Adrenal gland (tissue), 9 donors: ENCODE measurements at regions not wholly inside any gene's neighbourhood (a gene's known extent, or its start where the extent isn't known, plus 50 kb on each side); places are given as distances from the start of the nearest gene placed in this dataset.

Experiments used
- DNase-seq, 7 donors: peaks; one replicate each; pipeline ENCODE4 v3.0.0-alpha.2; 2019 to 2020
- H3K27ac ChIP-seq, 5 donors: fragments of 200-600 bp; sonication (generic) in 4 of 5; 1 replicate in 3 of 5; 2 replicates in 2 of 5; pipeline versions ENCODE4 v1.5.1 to v1.8.0; 2016 to 2020; ENCODE audit warnings: mild to moderate bottlenecking in 1 of 5
- H3K27me3 ChIP-seq: fragments of 200-600 bp; 2 replicates; pipeline ENCODE4 v1.8.0; 2021
- H3K36me3 ChIP-seq, 2 donors: fragments of 200-600 bp; replicated peaks in 1 of 2; 1 replicate in 1 of 2; 2 replicates in 1 of 2; pipeline versions ENCODE4 v1.5.1 to v1.8.0; 2018 to 2022
- H3K4me1 ChIP-seq, 2 donors: fragments of 200-600 bp; replicated peaks in 1 of 2; 1 replicate in 1 of 2; 2 replicates in 1 of 2; pipeline versions ENCODE4 v1.5.1 to v1.8.0; 2018 to 2021
- H3K4me3 ChIP-seq, 4 donors: fragments of 200-600 bp; sonication (generic) in 3 of 4; one replicate each; pipeline ENCODE4 v1.5.1; 2016 to 2018
- H3K9me3 ChIP-seq, 3 donors: fragments of 200-600 bp; sonication (generic) in 1 of 3; replicated peaks in 1 of 3; 1 replicate in 2 of 3; 2 replicates in 1 of 3; pipeline versions ENCODE4 v1.5.1 to v1.8.0; 2016 to 2021
- POLR2A ChIP-seq, 2 donors: fragments of 450-650 bp; IDR thresholded peaks; one replicate each; pipeline ENCODE4 v1.6.1; 2017; ENCODE audit warnings: antibody characterized with exemption in 2 of 2, mild to moderate bottlenecking in 2 of 2, moderate library complexity in 1 of 2
- WGBS, 4 donors: extraction: QIAGEN DNeasy Blood & Tissue Kit in 2 of 4; methylation state at CpG; one replicate each; pipeline versions ENCODE4 v1.1.5 to v1.1.7; 2013 to 2017; 5-methylcytosine and 5-hydroxymethylcytosine counted together
- intact Hi-C, 2 donors: fragments of 100-400 bp; cut with DNase I; formaldehyde crosslinking; loops; one replicate each; pipeline versions ENCODE4 v1.14.1 to v1.15.0; 2022 to 2023
- TF ChIP-seq, protein P1 (sequence below), 6 experiments: fragments of 450-650 bp in 4 of 6; fragments of 200-600 bp in 2 of 6; sonication (generic) in 1 of 6; IDR thresholded peaks; 1 replicate in 5 of 6; 2 replicates in 1 of 6; pipeline versions ENCODE4 v1.5.1 to v1.8.0; 2016 to 2021; ENCODE audit warnings: antibody characterized with exemption in 6 of 6, mild to moderate bottlenecking in 2 of 6, moderate library complexity in 1 of 6
- donor health status: healthy with polysubstance abuse.
- donor health status: Bipolar disorder and iron deficiency.
- donor health status: DM: yes; HTN: yes; CAD: no.
- donor health status: DM: no; HTN: no; CAD: no.
- donor health status: DM: no; HTN: no; CAD: no.

GRCh38 chr11:42631220-42631843, 680.5 kb upstream of the API5 start:
- Histone ChIP-seq H3K36me3 (no peaks in the 10 kb centered on the region), H3K9me3 (no peaks in the 10 kb centered on the region), H3K27me3 (no peaks in the 10 kb centered on the region), H3K4me1 (peaks cover 0 to 4% of the 10 kb centered on the region in 2 donors), H3K27ac (no peak overlapping the region), H3K4me3 (no peak overlapping the region)
- peak in 6 of 7 donors; percentile 20 to 75 (median 32) for DNase-seq
- intact Hi-C loops: no loop called here
- 39 to 42% (median 40%) methylated on average over 2 of the region's 2 CpGs for WGBS, 4 donors
- no peak for TF ChIP-seq POLR2A (IDR thresholded peaks at IDR 0.05)
- TF ChIP-seq, protein P1, sequence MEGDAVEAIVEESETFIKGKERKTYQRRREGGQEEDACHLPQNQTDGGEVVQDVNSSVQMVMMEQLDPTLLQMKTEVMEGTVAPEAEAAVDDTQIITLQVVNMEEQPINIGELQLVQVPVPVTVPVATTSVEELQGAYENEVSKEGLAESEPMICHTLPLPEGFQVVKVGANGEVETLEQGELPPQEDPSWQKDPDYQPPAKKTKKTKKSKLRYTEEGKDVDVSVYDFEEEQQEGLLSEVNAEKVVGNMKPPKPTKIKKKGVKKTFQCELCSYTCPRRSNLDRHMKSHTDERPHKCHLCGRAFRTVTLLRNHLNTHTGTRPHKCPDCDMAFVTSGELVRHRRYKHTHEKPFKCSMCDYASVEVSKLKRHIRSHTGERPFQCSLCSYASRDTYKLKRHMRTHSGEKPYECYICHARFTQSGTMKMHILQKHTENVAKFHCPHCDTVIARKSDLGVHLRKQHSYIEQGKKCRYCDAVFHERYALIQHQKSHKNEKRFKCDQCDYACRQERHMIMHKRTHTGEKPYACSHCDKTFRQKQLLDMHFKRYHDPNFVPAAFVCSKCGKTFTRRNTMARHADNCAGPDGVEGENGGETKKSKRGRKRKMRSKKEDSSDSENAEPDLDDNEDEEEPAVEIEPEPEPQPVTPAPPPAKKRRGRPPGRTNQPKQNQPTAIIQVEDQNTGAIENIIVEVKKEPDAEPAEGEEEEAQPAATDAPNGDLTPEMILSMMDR (IDR thresholded peaks at IDR 0.05): peak in 3 of 6 experiments; percentile 17 to 43 (median 29)

- Histone ChIP-seq H3K27me3 (no peaks in the 10 kb centered on the region), H3K4me1 (no peaks in the 10 kb centered on the region), H3K4me3 (no peak overlapping the region), H3K9me3 (no peaks in the 10 kb centered on the region), H3K36me3 (no peaks in the 10 kb centered on the region), H3K27ac (no peak overlapping the region)
- TF ChIP-seq, protein P1 (IDR thresholded peaks at IDR 0.05): no peak
- no peak for TF ChIP-seq POLR2A (IDR thresholded peaks at IDR 0.05)
- WGBS, 4 donors: 44 to 78% (median 61%) methylated on average over 1 of the region's 1 CpG
- intact Hi-C loops: no loop called here
- DNase-seq: no peak
These were observed 664.8 kb upstream of the API5 start for GRCh38 chr11:42646959-42647358.

DNA sequence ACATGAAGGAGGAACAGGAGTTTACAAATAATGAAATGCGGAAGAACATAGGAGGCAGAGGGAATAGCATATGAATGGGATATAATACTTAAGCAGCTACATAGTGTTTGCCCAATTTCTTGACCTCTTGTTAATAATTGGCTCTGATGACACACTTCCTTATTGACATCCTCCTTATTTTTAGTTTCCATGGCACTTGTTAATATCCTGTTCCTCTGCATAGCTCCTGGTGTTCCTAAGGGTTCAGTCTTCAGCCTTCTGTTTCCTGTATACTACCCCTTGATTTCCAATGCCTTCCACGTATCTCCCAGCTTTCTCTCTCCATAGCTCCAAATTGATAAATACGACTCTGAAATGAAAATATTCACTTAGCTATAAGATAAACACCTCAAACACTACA, 663.8 kb upstream of the API5 start:
- Histone ChIP-seq H3K27me3 (no peaks in the 10 kb centered on the region), H3K36me3 (no peaks in the 10 kb centered on the region), H3K4me3 (no peak overlapping the region), H3K4me1 (no peaks in the 10 kb centered on the region), H3K9me3 (no peaks in the 10 kb centered on the region), H3K27ac (no peak overlapping the region)
- 70 to 79% (median 75%) methylated on average over 3 of the region's 3 CpGs for WGBS, 4 donors
- no peak for TF ChIP-seq POLR2A (IDR thresholded peaks at IDR 0.05)
- TF ChIP-seq, protein P1 (IDR thresholded peaks at IDR 0.05): no peak
- intact Hi-C loops: no loop called here
- DNase-seq: no peak

- TF ChIP-seq, protein P1 (IDR thresholded peaks at IDR 0.05): no peak
- no peak for TF ChIP-seq POLR2A (IDR thresholded peaks at IDR 0.05)
- intact Hi-C loops: no loop called here
- no peaks in the 10 kb centered on the region for H3K36me3 ChIP-seq
- no peaks in the 10 kb centered on the region for H3K9me3 ChIP-seq
- no peaks in the 10 kb centered on the region for H3K4me1 ChIP-seq
- no peaks in the 10 kb centered on the region for H3K27me3 ChIP-seq
- no peak overlapping the region for H3K4me3 ChIP-seq
- no peak overlapping the region for H3K27ac ChIP-seq
- DNase-seq: no peak
These were observed 660.2 kb upstream of the API5 start for GRCh38 chr11:42651621-42652020.
